AG04450 (cell line): ENCODE measurements at regions not wholly inside any gene's neighbourhood (a gene's known extent, or its start where the extent isn't known, plus 50 kb on each side); places are given as distances from the start of the nearest gene placed in this dataset.
A peak's percentile ranks its signal among the peaks of the same experiment; 100 is the strongest.

Source experiments
- CTCF ChIA-PET: fragments of 300-600, 350-600 bp; formaldehyde crosslinking; extraction: SDS; loops from one replicate; lab custom pipeline; 2022; ENCODE audit warnings: antibody characterized with exemption, inconsistent platforms; lab: Charles Lee
- POLR2A ChIA-PET: fragments of 350-600 bp; formaldehyde crosslinking; extraction: SDS; loops from one replicate; lab custom pipeline; 2021; ENCODE audit warnings: antibody characterized with exemption, inconsistent platforms; lab: Yijun Ruan, JAX
- DNase-seq: peaks from one replicate; pipeline ENCODE4 v3.0.0-alpha.2; 2011; ENCODE audit warnings: low read depth, low spot score
- H3K27ac ChIP-seq: one replicate; pipeline ENCODE4 v1.5.1; 2012; ENCODE audit warnings: low read depth, low read length, control low read depth
- H3K27me3 ChIP-seq: one replicate; pipeline ENCODE4 v1.6.0; 2012; ENCODE audit warnings: low read length; ENCODE audit not compliant: control insufficient read depth, insufficient read depth
- H3K4me3 ChIP-seq: 2 replicates; pipeline ENCODE4 v1.5.1; 2011; ENCODE audit warnings: mild to moderate bottlenecking, low read depth, low read length, control low read depth
- H3K9me3 ChIP-seq: 2 replicates; pipeline ENCODE4 v1.5.1; 2012; ENCODE audit warnings: low read length; ENCODE audit not compliant: control insufficient read depth, insufficient read depth
- TF ChIP-seq, protein P1 (sequence below): IDR thresholded peaks from 2 replicates; pipeline ENCODE4 v1.5.1; 2011; ENCODE audit warnings: low read depth, low read length, control low read depth, inconsistent platforms

DNA sequence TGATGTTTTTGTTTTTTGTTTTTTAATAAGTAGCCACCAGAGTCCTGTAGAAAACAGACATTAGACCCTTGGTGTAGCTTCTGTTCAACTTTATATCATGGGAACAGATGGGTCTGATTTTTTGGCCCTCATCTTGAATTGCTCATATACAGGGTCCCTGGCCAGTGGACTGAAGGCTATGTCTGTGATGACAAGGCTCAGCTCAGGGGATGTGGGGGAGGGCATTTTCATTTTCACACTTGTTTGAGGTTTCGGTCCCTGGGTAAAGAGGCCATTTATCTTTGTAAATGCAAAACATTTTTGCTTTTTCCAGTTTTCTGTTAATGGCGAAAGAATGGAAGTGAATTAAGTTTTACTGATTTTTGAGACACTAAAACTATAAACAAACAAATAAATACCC, 257.6 kb upstream of the PHYHIPL start:
- no peak for DNase-seq
- no peaks in the 10 kb centered on the region for H3K9me3 ChIP-seq
- H3K27me3 ChIP-seq = no peaks in the 10 kb centered on the region
- no peak overlapping the region for H3K27ac ChIP-seq
- ChIA-PET POLR2A (no interaction called here), CTCF (no interaction called here)
- TF ChIP-seq, protein P1, sequence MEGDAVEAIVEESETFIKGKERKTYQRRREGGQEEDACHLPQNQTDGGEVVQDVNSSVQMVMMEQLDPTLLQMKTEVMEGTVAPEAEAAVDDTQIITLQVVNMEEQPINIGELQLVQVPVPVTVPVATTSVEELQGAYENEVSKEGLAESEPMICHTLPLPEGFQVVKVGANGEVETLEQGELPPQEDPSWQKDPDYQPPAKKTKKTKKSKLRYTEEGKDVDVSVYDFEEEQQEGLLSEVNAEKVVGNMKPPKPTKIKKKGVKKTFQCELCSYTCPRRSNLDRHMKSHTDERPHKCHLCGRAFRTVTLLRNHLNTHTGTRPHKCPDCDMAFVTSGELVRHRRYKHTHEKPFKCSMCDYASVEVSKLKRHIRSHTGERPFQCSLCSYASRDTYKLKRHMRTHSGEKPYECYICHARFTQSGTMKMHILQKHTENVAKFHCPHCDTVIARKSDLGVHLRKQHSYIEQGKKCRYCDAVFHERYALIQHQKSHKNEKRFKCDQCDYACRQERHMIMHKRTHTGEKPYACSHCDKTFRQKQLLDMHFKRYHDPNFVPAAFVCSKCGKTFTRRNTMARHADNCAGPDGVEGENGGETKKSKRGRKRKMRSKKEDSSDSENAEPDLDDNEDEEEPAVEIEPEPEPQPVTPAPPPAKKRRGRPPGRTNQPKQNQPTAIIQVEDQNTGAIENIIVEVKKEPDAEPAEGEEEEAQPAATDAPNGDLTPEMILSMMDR = no peak
- H3K4me3 ChIP-seq = no peak overlapping the region

DNA sequence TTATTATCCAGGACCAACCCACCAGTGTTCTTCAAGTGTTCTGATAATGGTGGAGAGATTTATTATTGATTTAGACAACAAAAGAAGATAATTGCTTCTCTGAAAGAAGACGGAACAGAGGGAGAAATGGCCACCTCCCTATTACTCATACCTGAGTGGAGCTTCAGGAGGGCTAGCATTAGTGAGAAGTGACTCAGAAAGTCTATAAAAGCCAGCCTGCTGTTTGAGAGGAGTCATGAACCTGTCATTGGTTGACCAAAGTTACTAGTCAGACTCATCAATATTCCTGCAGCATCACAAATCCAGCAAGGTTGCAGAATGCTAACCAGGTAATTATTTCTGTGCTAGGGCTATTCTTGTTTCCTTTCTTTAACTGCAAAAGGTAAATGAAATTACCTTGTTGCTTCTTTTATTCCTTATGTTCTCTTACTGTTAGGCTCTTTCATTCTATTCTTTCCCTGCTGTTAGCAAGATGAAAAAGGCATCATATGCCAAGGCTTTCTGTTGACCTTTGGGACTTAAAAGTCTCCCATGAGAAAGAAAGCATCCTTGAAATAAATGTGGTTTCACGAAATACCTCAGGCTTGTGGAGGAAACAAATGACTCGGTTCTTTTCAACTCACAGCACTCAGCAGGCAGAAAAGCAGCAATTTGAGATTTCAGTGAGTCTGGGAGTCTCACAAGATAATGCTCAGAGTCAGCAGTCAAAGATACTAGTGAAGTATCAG, 256.4 kb upstream of the PHYHIPL start:
- H3K4me3 ChIP-seq = no peak overlapping the region
- POLR2A ChIA-PET = interaction anchor here (0.6 kb wide), 1 partner anchor 550 kb away, joined by 3 read pairs; no protein-coding TSS in a partner anchor
- CTCF ChIA-PET = interaction anchor here (1.0 kb wide), 1 partner anchor 11 kb away, joined by 3 read pairs; no protein-coding TSS in a partner anchor
- no peak overlapping the region for H3K27ac ChIP-seq
- DNase-seq = peak; percentile 7
- H3K27me3 ChIP-seq = no peaks in the 10 kb centered on the region
- H3K9me3 ChIP-seq = no peaks in the 10 kb centered on the region
- TF ChIP-seq, protein P1 = no peak

DNA sequence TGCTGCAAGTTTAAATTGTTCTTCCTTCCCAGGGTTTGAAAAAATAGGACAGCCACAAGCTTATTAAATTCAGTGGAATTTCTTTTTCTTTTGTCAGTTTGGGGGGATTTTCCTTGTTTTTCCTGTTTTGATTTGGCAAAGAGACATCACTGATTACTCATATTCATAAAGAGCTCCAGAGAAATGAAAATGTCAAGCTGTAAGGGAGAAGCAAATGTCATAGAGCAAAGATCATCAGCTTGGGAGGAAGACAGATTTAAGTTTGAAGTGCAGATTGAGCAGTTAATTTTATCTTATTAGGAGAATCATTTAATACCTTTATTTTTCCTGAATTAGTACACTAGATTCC, 255.8 kb upstream of the PHYHIPL start:
- ChIA-PET CTCF (interaction anchor here (1.0 to 1.7 kb wide), 2 partner anchors 11 to 31 kb away, joined by 3 to 5 read pairs; no protein-coding TSS in a partner anchor), POLR2A (interaction anchor here (0.6 kb wide), 1 partner anchor 550 kb away, joined by 3 read pairs; no protein-coding TSS in a partner anchor)
- DNase-seq = no peak
- TF ChIP-seq, protein P1 = no peak
- H3K9me3 ChIP-seq = no peaks in the 10 kb centered on the region
- no peak overlapping the region for H3K4me3 ChIP-seq
- H3K27me3 ChIP-seq = no peaks in the 10 kb centered on the region
- no peak overlapping the region for H3K27ac ChIP-seq

DNA sequence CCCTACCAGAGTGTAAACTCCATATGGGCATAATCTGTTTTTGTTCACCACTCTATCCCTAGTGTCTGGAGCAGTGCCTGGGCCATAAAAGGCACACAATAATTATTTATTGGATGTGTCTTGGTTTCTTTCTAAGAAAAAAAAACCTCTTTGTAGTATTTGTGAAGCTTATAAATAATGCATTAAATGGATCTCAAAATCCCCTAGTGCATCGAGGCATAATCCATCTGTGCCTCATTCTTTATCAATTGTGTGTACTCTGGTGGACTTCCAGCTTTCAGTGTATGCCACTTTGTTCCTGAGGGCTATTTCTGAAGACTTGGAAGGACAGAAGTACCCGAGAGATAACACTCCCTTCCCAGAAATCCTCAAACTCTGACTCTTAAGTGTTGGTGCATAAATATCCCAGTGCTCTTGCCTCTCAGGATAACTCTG, 255.0 kb upstream of the PHYHIPL start:
- POLR2A ChIA-PET = no interaction called here
- H3K27me3 ChIP-seq = no peaks in the 10 kb centered on the region
- no peak for DNase-seq
- H3K9me3 ChIP-seq = no peaks in the 10 kb centered on the region
- no peak overlapping the region for H3K4me3 ChIP-seq
- no peak overlapping the region for H3K27ac ChIP-seq
- TF ChIP-seq, protein P1 = no peak
- CTCF ChIA-PET = interaction anchor here (1.7 kb wide), 1 partner anchor 31 kb away, joined by 5 read pairs; no protein-coding TSS in a partner anchor

DNA sequence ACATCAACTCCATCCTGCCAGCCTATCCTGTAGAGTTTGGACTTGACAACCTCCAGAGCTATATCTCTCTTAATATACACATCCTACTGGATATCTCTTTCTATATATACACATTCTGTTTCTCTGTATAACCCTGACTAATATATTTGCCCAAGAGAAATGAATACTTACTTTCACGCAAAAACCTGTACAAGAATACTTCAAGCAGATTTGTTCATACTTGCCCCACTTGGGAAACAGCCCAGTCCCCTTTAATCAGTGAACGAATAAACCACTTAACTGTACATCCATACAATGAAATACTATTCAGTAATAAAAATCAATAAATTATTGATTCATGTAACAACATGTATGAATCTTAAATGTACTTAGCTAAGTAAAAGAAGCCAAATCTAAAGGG, 251.1 kb upstream of the PHYHIPL start:
- H3K27ac ChIP-seq = no peak overlapping the region
- H3K27me3 ChIP-seq = no peaks in the 10 kb centered on the region
- ChIA-PET CTCF (no interaction called here), POLR2A (no interaction called here)
- H3K4me3 ChIP-seq = no peak overlapping the region
- no peak for DNase-seq
- TF ChIP-seq, protein P1 = no peak
- H3K9me3 ChIP-seq = no peaks in the 10 kb centered on the region
